ENCODE measurements at regions not wholly inside any gene's neighbourhood (a gene's known extent, or its start where the extent isn't known, plus 50 kb on each side); places are given as distances from the start of the nearest gene placed in this dataset.

GRCh38 chr21:26686705-26687104 lies 113.6 kb upstream of the CYYR1 start:
- POLR2A ChIA-PET (ENCODE audit: unreplicated experiment), result no interaction called here
- H3K9me3 ChIP-seq (ENCODE audit: low read length), result no peaks in the 10 kb centered on the region
- H3K4me2 ChIP-seq (ENCODE audit: low read length), result no peak overlapping the region
- H3K79me2 ChIP-seq (ENCODE audit: low read length), result no peaks in the 10 kb centered on the region
- H3K36me3 ChIP-seq (ENCODE audit: low read depth, low read length), result no peaks in the 10 kb centered on the region
- BruUV-seq (replicated peaks), result no TSS peak
- H3F3A ChIP-seq (ENCODE audit: low read length, unreplicated experiment), result no peaks in the 10 kb centered on the region
- ATAC-seq, result no peak
- H3K4me1 ChIP-seq (ENCODE audit: insufficient read depth, low read length), result peaks cover 31% of the 10 kb centered on the region
- H4K20me1 ChIP-seq (ENCODE audit: low read length), result no peaks in the 10 kb centered on the region
- TF ChIP-seq EZH2phosphoT487 (IDR thresholded peaks at IDR 0.05; ENCODE audit: borderline replicate concordance, low read length), result no peak
- no peak for TF ChIP-seq EZH2 (IDR thresholded peaks at IDR 0.05; ENCODE audit: low read length, unreplicated experiment)
- no peak for TF ChIP-seq CTCF (conservative IDR thresholded peaks at IDR 0.05; ENCODE audit: low read depth, low read length)
- no peak overlapping the region for H3K27ac ChIP-seq (ENCODE audit: low read length)
- intact Hi-C loops (cut with micrococcal nuclease), result no loop called here
- no peak overlapping the region for H3K4me3 ChIP-seq (ENCODE audit: low read length)
- DNase-seq, result no peak
- no peak overlapping the region for H3K9ac ChIP-seq (ENCODE audit: low read length)
- H3K27me3 ChIP-seq (ENCODE audit: low read length), result no peaks in the 10 kb centered on the region
- no peak overlapping the region for H2AFZ ChIP-seq (ENCODE audit: low read length)
- no peaks in the 10 kb centered on the region for H3K9me2 ChIP-seq (replicated peaks; ENCODE audit: low read length)
- CTCF ChIA-PET, result no interaction called here

- Histone ChIP-seq H3K4me3 (ENCODE audit: low read length) (no peak overlapping the region), H3F3A (ENCODE audit: low read length, unreplicated experiment) (no peaks in the 10 kb centered on the region), H3K36me3 (ENCODE audit: low read depth, low read length) (no peaks in the 10 kb centered on the region), H3K9me3 (ENCODE audit: low read length) (no peaks in the 10 kb centered on the region), H3K4me1 (ENCODE audit: insufficient read depth, low read length) (peaks cover 31% of the 10 kb centered on the region), H3K9ac (ENCODE audit: low read length) (no peak overlapping the region), H3K27me3 (ENCODE audit: low read length) (no peaks in the 10 kb centered on the region), H3K79me2 (ENCODE audit: low read length) (no peaks in the 10 kb centered on the region), H3K4me2 (ENCODE audit: low read length) (peak overlapping the region; percentile 38; the same call in 1 of the 2 replicates), H3K9me2 (replicated peaks; ENCODE audit: low read length) (no peaks in the 10 kb centered on the region), H3K27ac (ENCODE audit: low read length) (no peak overlapping the region), H2AFZ (ENCODE audit: low read length) (no peak overlapping the region), H4K20me1 (ENCODE audit: low read length) (no peaks in the 10 kb centered on the region)
- ChIA-PET CTCF (no interaction called here), POLR2A (ENCODE audit: unreplicated experiment) (interaction anchor here (0.7 kb wide), 1 partner anchor 131 kb away, joined by 5 read pairs; no protein-coding TSS in a partner anchor)
- TF ChIP-seq CTCF (conservative IDR thresholded peaks at IDR 0.05; ENCODE audit: low read depth, low read length), result no peak
- no peak for TF ChIP-seq EZH2 (IDR thresholded peaks at IDR 0.05; ENCODE audit: low read length, unreplicated experiment)
- BruUV-seq (replicated peaks), result no TSS peak
- intact Hi-C loops (cut with micrococcal nuclease), result no loop called here
- DNase-seq (peak; percentile 62), ATAC-seq (0 out of 2 replicates have a peak, but pooled peaks have one; percentile 10)
These were observed 113.2 kb upstream of the CYYR1 start for GRCh38 chr21:26686278-26686677.

- Histone ChIP-seq H3K4me2 (ENCODE audit: low read length) (peak overlapping the region; percentile 50), H3K9ac (ENCODE audit: low read length) (no peak overlapping the region), H3K27me3 (ENCODE audit: low read length) (no peaks in the 10 kb centered on the region), H3K9me3 (ENCODE audit: low read length) (no peaks in the 10 kb centered on the region), H3K4me1 (ENCODE audit: insufficient read depth, low read length) (peaks cover 31% of the 10 kb centered on the region), H3K36me3 (ENCODE audit: low read depth, low read length) (no peaks in the 10 kb centered on the region), H3K4me3 (ENCODE audit: low read length) (no peak overlapping the region), H4K20me1 (ENCODE audit: low read length) (no peaks in the 10 kb centered on the region), H3K79me2 (ENCODE audit: low read length) (no peaks in the 10 kb centered on the region), H3F3A (ENCODE audit: low read length, unreplicated experiment) (no peaks in the 10 kb centered on the region), H3K9me2 (replicated peaks; ENCODE audit: low read length) (no peaks in the 10 kb centered on the region), H3K27ac (ENCODE audit: low read length) (peak overlapping the region; percentile 31; the same call in 1 of the 2 replicates), H2AFZ (ENCODE audit: low read length) (no peak overlapping the region)
- ChIA-PET POLR2A (ENCODE audit: unreplicated experiment) (interaction anchor here (1.1 kb wide), 1 partner anchor 518 kb away, joined by 9 read pairs; no protein-coding TSS in a partner anchor), CTCF (no interaction called here)
- intact Hi-C loops (cut with micrococcal nuclease), result loop anchor here (2.0 kb wide), 1 partner anchor 294 kb away; no protein-coding TSS in a partner anchor
- TF ChIP-seq CTCF (conservative IDR thresholded peaks at IDR 0.05; ENCODE audit: low read depth, low read length), result no peak
- TF ChIP-seq EZH2phosphoT487 (IDR thresholded peaks at IDR 0.05; ENCODE audit: borderline replicate concordance, low read length), result no peak
- no peak for TF ChIP-seq EZH2 (IDR thresholded peaks at IDR 0.05; ENCODE audit: low read length, unreplicated experiment)
- peak; percentile 89 for DNase-seq
- no TSS peak for BruUV-seq (replicated peaks)
- ATAC-seq, result peak; percentile 98
These were observed 111.8 kb upstream of the CYYR1 start for GRCh38 chr21:26684889-26685288.

Measured in PC-3 (cell line).